Activated naive CD4-positive, alpha-beta T cell treated with anti-CD3 and anti-CD28 coated beads, Interleukin-2, amount 50 U/mL, for 24 hours (primary cell): ENCODE measurements at regions not wholly inside any gene's neighbourhood (a gene's known extent, or its start where the extent isn't known, plus 50 kb on each side); places are given as distances from the start of the nearest gene placed in this dataset.

Experiments used
- H3K27ac Mint-ChIP-seq: one replicate; pipeline ENCODE4 v1.8.0; 2021; ENCODE audit warnings: mild to moderate bottlenecking, mixed read lengths
- H3K27me3 Mint-ChIP-seq: one replicate; pipeline ENCODE4 v1.8.0; 2021; ENCODE audit warnings: mixed read lengths
- H3K36me3 Mint-ChIP-seq: one replicate; pipeline ENCODE4 v1.8.0; 2021; ENCODE audit warnings: mixed read lengths
- H3K4me1 Mint-ChIP-seq: one replicate; pipeline ENCODE4 v1.8.0; 2021; ENCODE audit warnings: mixed read lengths
- H3K4me3 Mint-ChIP-seq: one replicate; pipeline ENCODE4 v1.8.0; 2021; ENCODE audit warnings: mild to moderate bottlenecking, mixed read lengths
- H3K9me3 Mint-ChIP-seq: one replicate; pipeline ENCODE4 v1.8.0; 2021; ENCODE audit warnings: mixed read lengths

GRCh38 chr6:74971633-74972032, 234.2 kb downstream of the COL12A1 start:
- Mint-ChIP-seq H3K4me1 (no peaks in the 10 kb centered on the region), H3K27me3 (no peaks in the 10 kb centered on the region), H3K36me3 (no peaks in the 10 kb centered on the region), H3K4me3 (no peak overlapping the region), H3K9me3 (no peaks in the 10 kb centered on the region), H3K27ac (no peak overlapping the region)

- H3K27me3 Mint-ChIP-seq, result no peaks in the 10 kb centered on the region
- no peak overlapping the region for H3K27ac Mint-ChIP-seq
- H3K9me3 Mint-ChIP-seq, result no peaks in the 10 kb centered on the region
- no peaks in the 10 kb centered on the region for H3K36me3 Mint-ChIP-seq
- no peaks in the 10 kb centered on the region for H3K4me1 Mint-ChIP-seq
- no peak overlapping the region for H3K4me3 Mint-ChIP-seq
Observed at GRCh38 chr6:74969591-74970267, 236.1 kb downstream of the COL12A1 start.

- Mint-ChIP-seq H3K9me3 (no peaks in the 10 kb centered on the region), H3K27ac (no peak overlapping the region), H3K4me1 (no peaks in the 10 kb centered on the region), H3K36me3 (no peaks in the 10 kb centered on the region), H3K4me3 (no peak overlapping the region), H3K27me3 (no peaks in the 10 kb centered on the region)
Observed at GRCh38 chr6:74967821-74968220, 238.0 kb downstream of the COL12A1 start.

GRCh38 chr6:74966712-74967111, 239.1 kb downstream of the COL12A1 start:
- Mint-ChIP-seq H3K4me3 (no peak overlapping the region), H3K27me3 (no peaks in the 10 kb centered on the region), H3K9me3 (no peaks in the 10 kb centered on the region), H3K36me3 (no peaks in the 10 kb centered on the region), H3K27ac (no peak overlapping the region), H3K4me1 (no peaks in the 10 kb centered on the region)

GRCh38 chr6:74964871-74965441, 240.9 kb downstream of the COL12A1 start:
- H3K27ac Mint-ChIP-seq, result no peak overlapping the region
- H3K4me1 Mint-ChIP-seq, result no peaks in the 10 kb centered on the region
- H3K9me3 Mint-ChIP-seq, result no peaks in the 10 kb centered on the region
- H3K27me3 Mint-ChIP-seq, result no peaks in the 10 kb centered on the region
- no peaks in the 10 kb centered on the region for H3K36me3 Mint-ChIP-seq
- no peak overlapping the region for H3K4me3 Mint-ChIP-seq

DNA sequence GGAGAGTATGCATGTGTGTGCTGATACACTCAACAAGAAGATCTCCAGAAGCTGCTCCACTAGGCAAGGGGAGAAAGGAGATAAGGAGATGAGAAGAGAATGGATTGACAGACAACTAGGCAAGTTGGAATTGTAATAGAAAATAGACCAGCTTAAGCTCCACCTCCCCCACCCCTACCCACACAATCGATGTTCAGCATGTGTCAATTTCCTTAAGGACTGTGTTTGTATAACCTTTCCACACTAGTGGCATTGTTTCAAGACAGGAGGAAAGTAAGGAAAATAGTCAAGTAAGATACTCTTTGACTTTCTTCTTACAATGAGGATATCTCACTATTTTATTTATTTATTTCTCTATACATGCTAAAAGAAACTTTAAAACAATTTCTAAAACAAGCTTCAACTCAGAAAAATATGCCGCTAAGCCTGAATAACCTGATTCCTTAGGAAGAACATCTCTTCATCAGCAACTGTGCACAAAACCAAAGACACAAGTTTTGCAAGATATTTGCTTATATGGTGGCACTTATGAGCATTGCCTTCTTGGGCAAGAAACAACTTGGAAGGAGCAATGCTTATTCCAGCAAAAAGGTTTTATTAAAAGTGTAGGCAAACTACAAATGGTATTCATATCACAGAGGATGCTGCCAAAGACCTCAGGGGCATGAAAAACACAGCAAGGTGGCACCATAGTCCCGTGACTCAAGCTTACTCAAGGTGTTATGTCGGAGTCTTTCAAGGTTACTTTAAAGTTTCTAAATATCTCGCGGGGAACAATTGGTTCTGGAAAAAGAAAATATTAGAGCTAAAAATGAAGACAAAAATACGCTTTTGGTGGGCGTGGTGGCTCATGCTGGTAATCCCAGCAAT, 249.1 kb downstream of the COL12A1 start:
- H3K4me1 Mint-ChIP-seq, result no peaks in the 10 kb centered on the region
- H3K27ac Mint-ChIP-seq, result no peak overlapping the region
- no peak overlapping the region for H3K4me3 Mint-ChIP-seq
- no peaks in the 10 kb centered on the region for H3K27me3 Mint-ChIP-seq
- H3K36me3 Mint-ChIP-seq, result no peaks in the 10 kb centered on the region
- H3K9me3 Mint-ChIP-seq, result peaks cover 6% of the 10 kb centered on the region

GRCh38 chr6:74953708-74954107, 252.1 kb downstream of the COL12A1 start:
- Mint-ChIP-seq H3K36me3 (no peaks in the 10 kb centered on the region), H3K9me3 (peaks cover 6% of the 10 kb centered on the region), H3K4me1 (no peaks in the 10 kb centered on the region), H3K4me3 (no peak overlapping the region), H3K27me3 (no peaks in the 10 kb centered on the region), H3K27ac (no peak overlapping the region)

- Mint-ChIP-seq H3K27ac (no peak overlapping the region), H3K27me3 (no peaks in the 10 kb centered on the region), H3K9me3 (no peaks in the 10 kb centered on the region), H3K4me1 (no peaks in the 10 kb centered on the region), H3K36me3 (no peaks in the 10 kb centered on the region), H3K4me3 (no peak overlapping the region)
Observed at GRCh38 chr6:74946961-74947360, 258.9 kb downstream of the COL12A1 start.

DNA sequence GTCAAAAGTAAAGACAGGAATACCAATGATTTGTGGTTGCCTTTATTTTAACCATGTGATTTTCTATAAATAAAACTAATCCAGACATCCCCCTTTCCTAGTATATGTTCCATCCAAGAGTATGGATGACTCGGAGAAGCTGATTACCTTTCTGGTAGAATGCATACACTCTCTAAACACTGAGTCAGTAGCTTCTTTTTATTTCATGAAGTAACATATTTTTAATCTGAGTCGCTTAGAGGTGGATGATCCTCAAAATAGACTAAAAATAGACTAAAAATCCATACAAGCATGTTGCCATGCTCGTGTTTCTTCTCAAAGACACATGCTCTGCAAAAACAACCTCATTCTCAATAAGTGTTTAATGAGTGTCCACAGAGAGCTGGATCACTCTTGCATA, 263.7 kb downstream of the COL12A1 start:
- Mint-ChIP-seq H3K4me1 (no peaks in the 10 kb centered on the region), H3K4me3 (no peak overlapping the region), H3K27ac (no peak overlapping the region), H3K27me3 (no peaks in the 10 kb centered on the region), H3K36me3 (no peaks in the 10 kb centered on the region), H3K9me3 (no peaks in the 10 kb centered on the region)

GRCh38 chr6:74941424-74941823, 264.4 kb downstream of the COL12A1 start:
- Mint-ChIP-seq H3K27ac (no peak overlapping the region), H3K9me3 (no peaks in the 10 kb centered on the region), H3K4me1 (no peaks in the 10 kb centered on the region), H3K36me3 (no peaks in the 10 kb centered on the region), H3K27me3 (no peaks in the 10 kb centered on the region), H3K4me3 (no peak overlapping the region)

DNA sequence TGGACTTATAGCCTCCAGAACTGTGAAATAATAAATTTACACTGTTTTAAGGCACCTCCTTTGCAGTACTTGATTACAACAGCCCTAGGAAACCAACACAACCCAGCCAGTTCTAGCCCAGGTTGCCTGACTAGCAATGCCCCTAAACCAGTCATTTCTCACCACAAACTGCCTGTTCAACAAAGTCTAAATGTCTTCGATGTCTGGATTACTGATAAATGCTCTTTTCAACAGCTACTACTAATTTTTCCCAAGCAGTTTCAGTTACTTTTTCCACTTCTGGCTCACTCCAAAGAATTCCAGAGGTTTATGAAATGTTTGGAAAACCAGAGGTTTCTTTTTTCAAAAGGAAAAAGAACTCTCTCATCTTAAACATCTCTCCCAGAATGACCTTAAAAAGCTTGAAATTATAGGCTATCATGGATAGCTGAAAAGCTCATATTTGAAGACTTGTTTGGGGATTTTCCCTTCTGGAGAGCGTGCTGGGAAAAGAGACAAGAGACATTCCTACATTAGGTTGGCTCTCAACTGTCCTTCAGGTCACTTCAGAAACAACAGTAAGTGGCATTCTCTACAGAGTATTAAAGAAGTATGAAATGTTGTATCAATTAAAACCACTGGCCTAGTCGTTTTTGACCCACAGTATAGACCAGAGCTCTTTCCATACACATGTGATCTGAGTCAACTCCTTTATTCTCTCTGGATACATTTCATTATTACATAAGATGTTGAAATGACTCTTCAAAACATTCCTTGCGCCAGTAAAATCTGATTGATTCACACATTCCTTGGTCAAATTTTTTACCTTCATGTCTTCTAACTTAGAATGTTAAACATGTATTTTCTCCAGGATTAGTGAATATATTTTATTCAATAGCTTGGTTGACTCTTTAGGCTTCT, 265.9 kb downstream of the COL12A1 start:
- no peaks in the 10 kb centered on the region for H3K4me1 Mint-ChIP-seq
- H3K9me3 Mint-ChIP-seq, result no peaks in the 10 kb centered on the region
- no peak overlapping the region for H3K27ac Mint-ChIP-seq
- no peaks in the 10 kb centered on the region for H3K36me3 Mint-ChIP-seq
- no peak overlapping the region for H3K4me3 Mint-ChIP-seq
- no peaks in the 10 kb centered on the region for H3K27me3 Mint-ChIP-seq

DNA sequence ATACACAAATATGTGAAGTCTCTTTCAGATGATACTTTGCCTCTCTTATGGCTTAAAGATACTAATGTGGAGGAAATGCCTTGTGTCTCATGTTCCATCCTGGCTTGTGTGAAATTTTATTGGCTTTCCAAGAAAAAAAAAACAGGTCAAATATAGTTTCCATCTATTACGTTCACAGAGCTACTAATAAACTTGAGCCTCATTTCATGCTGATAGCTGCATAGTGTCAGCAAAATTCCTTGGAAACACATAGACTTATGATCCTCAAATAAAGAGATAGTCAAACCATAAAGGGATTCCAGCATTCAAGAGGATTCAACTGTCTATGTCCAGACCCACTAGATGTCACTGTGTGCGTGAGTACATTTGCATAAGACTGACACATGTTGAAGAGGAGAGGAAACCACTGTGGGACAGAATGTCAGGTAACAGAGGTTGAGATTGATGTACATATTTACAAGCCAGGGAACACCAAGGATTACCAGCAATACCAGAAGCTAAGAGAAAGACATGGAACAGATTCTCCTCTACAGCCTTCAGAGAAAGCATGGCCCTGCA, 266.6 kb downstream of the COL12A1 start:
- Mint-ChIP-seq H3K4me3 (no peak overlapping the region), H3K27ac (no peak overlapping the region), H3K4me1 (no peaks in the 10 kb centered on the region), H3K27me3 (no peaks in the 10 kb centered on the region), H3K36me3 (no peaks in the 10 kb centered on the region), H3K9me3 (no peaks in the 10 kb centered on the region)

DNA sequence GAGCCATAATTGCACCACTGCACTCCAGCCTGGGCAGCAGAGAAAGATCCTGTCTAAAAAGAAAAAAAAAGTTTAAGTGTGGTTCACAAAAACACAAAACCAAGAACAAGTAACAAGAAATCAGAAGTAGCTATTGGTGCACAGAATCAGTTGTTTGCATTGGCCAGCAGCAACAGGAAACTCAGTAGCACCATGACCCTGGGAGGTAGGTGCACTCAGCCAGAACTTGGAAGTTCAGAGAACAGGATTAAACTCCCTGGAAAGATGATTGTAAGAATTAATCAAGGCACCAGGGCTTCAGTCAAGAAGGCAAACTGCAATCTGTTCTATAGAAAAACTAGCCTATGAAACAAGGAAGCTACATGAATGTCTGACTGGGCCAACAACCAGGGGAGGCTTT, 267.9 kb downstream of the COL12A1 start:
- Mint-ChIP-seq H3K27me3 (no peaks in the 10 kb centered on the region), H3K27ac (no peak overlapping the region), H3K36me3 (no peaks in the 10 kb centered on the region), H3K4me3 (no peak overlapping the region), H3K9me3 (no peaks in the 10 kb centered on the region), H3K4me1 (no peaks in the 10 kb centered on the region)

- Mint-ChIP-seq H3K4me3 (no peak overlapping the region), H3K9me3 (no peaks in the 10 kb centered on the region), H3K27me3 (no peaks in the 10 kb centered on the region), H3K27ac (no peak overlapping the region), H3K36me3 (no peaks in the 10 kb centered on the region), H3K4me1 (no peaks in the 10 kb centered on the region)
Observed at GRCh38 chr6:74936886-74937285, 269.0 kb downstream of the COL12A1 start.

DNA sequence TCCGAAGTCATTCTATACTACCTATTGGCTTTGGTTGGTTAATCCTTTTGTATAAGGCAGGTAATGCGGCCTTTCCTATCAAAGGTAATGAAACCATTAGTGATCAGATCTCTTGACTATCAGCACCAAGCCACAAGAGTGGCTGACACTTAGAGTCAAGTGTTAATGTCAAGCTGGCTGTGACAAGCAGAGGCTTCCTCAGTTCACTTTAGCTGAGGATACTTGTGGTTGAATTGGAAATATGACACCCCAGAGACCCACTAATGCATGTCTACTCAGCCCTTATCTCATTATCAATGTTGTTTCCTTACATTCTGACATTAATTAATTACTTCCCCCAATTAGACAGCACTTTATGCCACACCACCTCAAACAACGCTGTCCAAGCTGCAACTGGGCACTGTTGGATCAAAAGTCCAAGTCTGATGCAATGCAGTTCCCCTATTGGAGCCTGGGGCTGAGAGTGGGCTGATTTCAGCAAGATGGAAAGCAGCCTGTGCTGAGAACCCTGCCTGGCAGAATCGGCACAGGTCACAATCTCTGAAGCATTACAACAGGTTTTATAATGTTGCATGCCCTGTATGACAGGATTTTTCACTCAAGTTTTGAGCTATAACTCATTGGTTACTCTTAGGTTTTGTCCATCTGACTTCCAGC, 273.5 kb downstream of the COL12A1 start:
- Mint-ChIP-seq H3K27ac (no peak overlapping the region), H3K9me3 (peaks cover 5% of the 10 kb centered on the region), H3K4me3 (no peak overlapping the region), H3K4me1 (no peaks in the 10 kb centered on the region), H3K36me3 (no peaks in the 10 kb centered on the region), H3K27me3 (no peaks in the 10 kb centered on the region)
